ENCODE measurements at regions not wholly inside any gene's neighbourhood (a gene's known extent, or its start where the extent isn't known, plus 50 kb on each side); places are given as distances from the start of the nearest gene placed in this dataset.

GRCh38 chr12:17695495-17695894, 394.5 kb downstream of the RERGL start:
- Histone ChIP-seq H3K4me1 (ENCODE audit: control insufficient read depth, insufficient read depth, low read length) (no peaks in the 10 kb centered on the region), H3K9me3 (ENCODE audit: control insufficient read depth, insufficient read depth, low read length) (no peaks in the 10 kb centered on the region), H3K36me3 (ENCODE audit: control insufficient read depth, insufficient read depth, low read length) (no peaks in the 10 kb centered on the region), H3K27me3 (ENCODE audit: control insufficient read depth, insufficient read depth, low read length) (no peaks in the 10 kb centered on the region), H3K4me3 (ENCODE audit: low read length) (no peak overlapping the region), H3K27ac (ENCODE audit: low read length) (no peak overlapping the region)
- no peak for DNase-seq (ENCODE audit: low read depth, low spot score)
- no CpG with 5 or more reads among the region's 9 CpGs for WGBS (ENCODE audit: insufficient coverage, insufficient read length)

GRCh38 chr12:17691369-17691768, 398.6 kb downstream of the RERGL start:
- WGBS (ENCODE audit: insufficient coverage, insufficient read length) = no CpG with 5 or more reads among the region's 2 CpGs
- Histone ChIP-seq H3K27me3 (ENCODE audit: control insufficient read depth, insufficient read depth, low read length) (no peaks in the 10 kb centered on the region), H3K9me3 (ENCODE audit: control insufficient read depth, insufficient read depth, low read length) (no peaks in the 10 kb centered on the region), H3K27ac (ENCODE audit: low read length) (no peak overlapping the region), H3K4me1 (ENCODE audit: control insufficient read depth, insufficient read depth, low read length) (no peaks in the 10 kb centered on the region), H3K4me3 (ENCODE audit: low read length) (no peak overlapping the region), H3K36me3 (ENCODE audit: control insufficient read depth, insufficient read depth, low read length) (no peaks in the 10 kb centered on the region)
- no peak for DNase-seq (ENCODE audit: low read depth, low spot score)

GRCh38 chr12:17680220-17680619, 409.8 kb downstream of the RERGL start:
- DNase-seq (ENCODE audit: low read depth, low spot score) = peak; percentile 18
- Histone ChIP-seq H3K27me3 (ENCODE audit: control insufficient read depth, insufficient read depth, low read length) (no peaks in the 10 kb centered on the region; the same call in 1 of the 2 replicates), H3K4me1 (ENCODE audit: control insufficient read depth, insufficient read depth, low read length) (no peaks in the 10 kb centered on the region), H3K36me3 (ENCODE audit: control insufficient read depth, insufficient read depth, low read length) (no peaks in the 10 kb centered on the region), H3K27ac (ENCODE audit: low read length) (no peak overlapping the region), H3K9me3 (ENCODE audit: control insufficient read depth, insufficient read depth, low read length) (no peaks in the 10 kb centered on the region), H3K4me3 (ENCODE audit: low read length) (no peak overlapping the region)
- no CpG with 5 or more reads among the region's 2 CpGs for WGBS (ENCODE audit: insufficient coverage, insufficient read length)

GRCh38 chr12:17666641-17667324, 423.2 kb downstream of the RERGL start:
- Histone ChIP-seq H3K36me3 (ENCODE audit: control insufficient read depth, insufficient read depth, low read length) (no peaks in the 10 kb centered on the region), H3K9me3 (ENCODE audit: control insufficient read depth, insufficient read depth, low read length) (no peaks in the 10 kb centered on the region), H3K4me1 (ENCODE audit: control insufficient read depth, insufficient read depth, low read length) (no peaks in the 10 kb centered on the region), H3K27me3 (ENCODE audit: control insufficient read depth, insufficient read depth, low read length) (no peaks in the 10 kb centered on the region), H3K4me3 (ENCODE audit: low read length) (no peak overlapping the region), H3K27ac (ENCODE audit: low read length) (no peak overlapping the region)
- no peak for DNase-seq (ENCODE audit: low read depth, low spot score)
- no CpG with 5 or more reads among the region's 10 CpGs for WGBS (ENCODE audit: insufficient coverage, insufficient read length)

- no peak for DNase-seq (ENCODE audit: low read depth, low spot score)
- Histone ChIP-seq H3K27ac (ENCODE audit: low read length) (no peak overlapping the region), H3K27me3 (ENCODE audit: control insufficient read depth, insufficient read depth, low read length) (no peaks in the 10 kb centered on the region), H3K4me1 (ENCODE audit: control insufficient read depth, insufficient read depth, low read length) (no peaks in the 10 kb centered on the region), H3K9me3 (ENCODE audit: control insufficient read depth, insufficient read depth, low read length) (no peaks in the 10 kb centered on the region), H3K36me3 (ENCODE audit: control insufficient read depth, insufficient read depth, low read length) (no peaks in the 10 kb centered on the region), H3K4me3 (ENCODE audit: low read length) (no peak overlapping the region)
- no CpG with 5 or more reads among the region's 9 CpGs for whole genome bisulfite sequencing (ENCODE audit: insufficient coverage, insufficient read length)
These were observed 424.2 kb downstream of the RERGL start for GRCh38 chr12:17665839-17666238.

- Histone ChIP-seq H3K36me3 (ENCODE audit: control insufficient read depth, insufficient read depth, low read length) (no peaks in the 10 kb centered on the region), H3K27me3 (ENCODE audit: control insufficient read depth, insufficient read depth, low read length) (no peaks in the 10 kb centered on the region), H3K4me1 (ENCODE audit: control insufficient read depth, insufficient read depth, low read length) (no peaks in the 10 kb centered on the region), H3K9me3 (ENCODE audit: control insufficient read depth, insufficient read depth, low read length) (no peaks in the 10 kb centered on the region), H3K4me3 (ENCODE audit: low read length) (no peak overlapping the region), H3K27ac (ENCODE audit: low read length) (no peak overlapping the region)
- no CpG with 5 or more reads among the region's 1 CpG for WGBS (ENCODE audit: insufficient coverage, insufficient read length)
- DNase-seq (ENCODE audit: low read depth, low spot score) = no peak
These were observed 428.7 kb downstream of the RERGL start for GRCh38 chr12:17661250-17661649.

- H3K27ac ChIP-seq (ENCODE audit: low read length) = no peak overlapping the region
- no peaks in the 10 kb centered on the region for H3K4me1 ChIP-seq (ENCODE audit: control insufficient read depth, insufficient read depth, low read length)
- no peaks in the 10 kb centered on the region for H3K27me3 ChIP-seq (ENCODE audit: control insufficient read depth, insufficient read depth, low read length)
- WGBS (ENCODE audit: insufficient coverage, insufficient read length) = no CpG with 5 or more reads among the region's 2 CpGs
- no peaks in the 10 kb centered on the region for H3K36me3 ChIP-seq (ENCODE audit: control insufficient read depth, insufficient read depth, low read length)
- H3K9me3 ChIP-seq (ENCODE audit: control insufficient read depth, insufficient read depth, low read length) = no peaks in the 10 kb centered on the region
- DNase-seq (ENCODE audit: low read depth, low spot score) = no peak
- H3K4me3 ChIP-seq (ENCODE audit: low read length) = no peak overlapping the region
These were observed 437.6 kb downstream of the RERGL start for GRCh38 chr12:17652436-17652835.

GRCh38 chr12:17642340-17642650, 447.7 kb downstream of the RERGL start:
- no peaks in the 10 kb centered on the region for H3K4me1 ChIP-seq (ENCODE audit: control insufficient read depth, insufficient read depth, low read length)
- WGBS (ENCODE audit: insufficient coverage, insufficient read length) = no CpG with 5 or more reads among the region's 3 CpGs
- DNase-seq (ENCODE audit: low read depth, low spot score) = no peak
- H3K27me3 ChIP-seq (ENCODE audit: control insufficient read depth, insufficient read depth, low read length) = no peaks in the 10 kb centered on the region
- no peaks in the 10 kb centered on the region for H3K9me3 ChIP-seq (ENCODE audit: control insufficient read depth, insufficient read depth, low read length)
- no peak overlapping the region for H3K4me3 ChIP-seq (ENCODE audit: low read length)
- no peak overlapping the region for H3K27ac ChIP-seq (ENCODE audit: low read length)
- H3K36me3 ChIP-seq (ENCODE audit: control insufficient read depth, insufficient read depth, low read length) = no peaks in the 10 kb centered on the region

GRCh38 chr12:17640615-17641014, 449.4 kb downstream of the RERGL start:
- Histone ChIP-seq H3K27ac (ENCODE audit: low read length) (no peak overlapping the region), H3K9me3 (ENCODE audit: control insufficient read depth, insufficient read depth, low read length) (no peaks in the 10 kb centered on the region), H3K4me3 (ENCODE audit: low read length) (no peak overlapping the region), H3K27me3 (ENCODE audit: control insufficient read depth, insufficient read depth, low read length) (no peaks in the 10 kb centered on the region), H3K36me3 (ENCODE audit: control insufficient read depth, insufficient read depth, low read length) (no peaks in the 10 kb centered on the region), H3K4me1 (ENCODE audit: control insufficient read depth, insufficient read depth, low read length) (no peaks in the 10 kb centered on the region)
- WGBS (ENCODE audit: insufficient coverage, insufficient read length) = no CpG with 5 or more reads among the region's 1 CpG
- no peak for DNase-seq (ENCODE audit: low read depth, low spot score)

GRCh38 chr12:17618831-17619230, 471.2 kb downstream of the RERGL start:
- Histone ChIP-seq H3K4me3 (ENCODE audit: low read length) (no peak overlapping the region), H3K36me3 (ENCODE audit: control insufficient read depth, insufficient read depth, low read length) (no peaks in the 10 kb centered on the region), H3K27ac (ENCODE audit: low read length) (no peak overlapping the region), H3K27me3 (ENCODE audit: control insufficient read depth, insufficient read depth, low read length) (no peaks in the 10 kb centered on the region), H3K9me3 (ENCODE audit: control insufficient read depth, insufficient read depth, low read length) (no peaks in the 10 kb centered on the region), H3K4me1 (ENCODE audit: control insufficient read depth, insufficient read depth, low read length) (no peaks in the 10 kb centered on the region)
- no peak for DNase-seq (ENCODE audit: low read depth, low spot score)
- no CpG with 5 or more reads among the region's 2 CpGs for WGBS (ENCODE audit: insufficient coverage, insufficient read length)

GRCh38 chr12:17609701-17610100, 480.3 kb downstream of the RERGL start:
- Histone ChIP-seq H3K27ac (ENCODE audit: low read length) (no peak overlapping the region), H3K4me3 (ENCODE audit: low read length) (no peak overlapping the region), H3K36me3 (ENCODE audit: control insufficient read depth, insufficient read depth, low read length) (no peaks in the 10 kb centered on the region), H3K4me1 (ENCODE audit: control insufficient read depth, insufficient read depth, low read length) (0 out of 2 replicates have a peak, but pooled peaks cover 1% of the 10 kb centered on the region), H3K27me3 (ENCODE audit: control insufficient read depth, insufficient read depth, low read length) (no peaks in the 10 kb centered on the region), H3K9me3 (ENCODE audit: control insufficient read depth, insufficient read depth, low read length) (no peaks in the 10 kb centered on the region)
- no peak for DNase-seq (ENCODE audit: low read depth, low spot score)
- WGBS (ENCODE audit: insufficient coverage, insufficient read length) = no CpG with 5 or more reads among the region's 2 CpGs
